Ovary (tissue), 3 donors: ENCODE measurements at regions not wholly inside any gene's neighbourhood (a gene's known extent, or its start where the extent isn't known, plus 50 kb on each side); places are given as distances from the start of the nearest gene placed in this dataset.

Experiments
- EP300 ChIP-seq: sonication (generic); formaldehyde crosslinking; IDR thresholded peaks from one replicate; pipeline ENCODE4 v1.6.1; 2017; ENCODE audit warnings: antibody characterized with exemption
- POLR2A ChIP-seq: fragments of 450-650 bp; IDR thresholded peaks from one replicate; pipeline ENCODE4 v1.6.1; 2017; ENCODE audit warnings: antibody characterized with exemption, mild to moderate bottlenecking, moderate library complexity
- TF ChIP-seq, protein P1 (sequence below), 3 donors: fragments of 450-650 bp in 2 of 3; fragments of 200-600 bp in 1 of 3; IDR thresholded peaks; one replicate each; pipeline versions ENCODE4 v1.5.1 to v1.8.0; 2016 to 2022; ENCODE audit warnings: antibody characterized with exemption in 3 of 3, mild to moderate bottlenecking in 1 of 3
- donor health status: DM: no; HTN: no; CAD: no.

DNA sequence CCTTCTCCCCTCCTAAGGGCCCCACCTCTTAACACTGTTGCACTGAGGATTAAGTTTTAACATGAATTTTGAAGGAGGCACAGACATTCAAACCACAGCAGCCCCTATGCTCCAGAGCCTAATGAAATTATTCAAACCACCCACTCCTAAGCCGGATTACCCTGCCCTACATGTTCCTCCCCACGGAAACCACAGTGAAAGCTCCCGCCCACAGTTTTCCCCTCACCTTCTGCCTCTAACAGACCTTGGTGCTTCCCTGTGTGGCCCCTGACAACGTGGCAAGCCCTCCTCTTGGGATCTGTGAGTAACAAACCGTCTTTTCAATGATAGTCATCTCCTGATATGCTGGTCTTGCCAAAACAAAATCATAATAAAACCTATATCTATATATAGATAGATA is 74.8 kb downstream of the RIN2 start:
- no peak for TF ChIP-seq POLR2A
- TF ChIP-seq, protein P1, sequence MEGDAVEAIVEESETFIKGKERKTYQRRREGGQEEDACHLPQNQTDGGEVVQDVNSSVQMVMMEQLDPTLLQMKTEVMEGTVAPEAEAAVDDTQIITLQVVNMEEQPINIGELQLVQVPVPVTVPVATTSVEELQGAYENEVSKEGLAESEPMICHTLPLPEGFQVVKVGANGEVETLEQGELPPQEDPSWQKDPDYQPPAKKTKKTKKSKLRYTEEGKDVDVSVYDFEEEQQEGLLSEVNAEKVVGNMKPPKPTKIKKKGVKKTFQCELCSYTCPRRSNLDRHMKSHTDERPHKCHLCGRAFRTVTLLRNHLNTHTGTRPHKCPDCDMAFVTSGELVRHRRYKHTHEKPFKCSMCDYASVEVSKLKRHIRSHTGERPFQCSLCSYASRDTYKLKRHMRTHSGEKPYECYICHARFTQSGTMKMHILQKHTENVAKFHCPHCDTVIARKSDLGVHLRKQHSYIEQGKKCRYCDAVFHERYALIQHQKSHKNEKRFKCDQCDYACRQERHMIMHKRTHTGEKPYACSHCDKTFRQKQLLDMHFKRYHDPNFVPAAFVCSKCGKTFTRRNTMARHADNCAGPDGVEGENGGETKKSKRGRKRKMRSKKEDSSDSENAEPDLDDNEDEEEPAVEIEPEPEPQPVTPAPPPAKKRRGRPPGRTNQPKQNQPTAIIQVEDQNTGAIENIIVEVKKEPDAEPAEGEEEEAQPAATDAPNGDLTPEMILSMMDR (IDR thresholded peaks at IDR 0.05) = no peak
- no peak for TF ChIP-seq EP300
